HCT116 (cell line): ENCODE measurements at regions not wholly inside any gene's neighbourhood (a gene's known extent, or its start where the extent isn't known, plus 50 kb on each side); places are given as distances from the start of the nearest gene placed in this dataset.
"Not testable (repeated sequence)": the region's sequence is repeated elsewhere in the genome, so short reads cannot be mapped to it uniquely, and the experiment has no call there.

Source experiments
- ATAC-seq: fragments of 200-7000 bp; cut with Tn5 transposase; 2 replicates; pipeline ENCODE4 v1.9.1; 2020; ENCODE audit warnings: mild to moderate bottlenecking, moderate library complexity
- BruUV-seq: library from RNA; stranded (reverse); fragments of 400-500 nt; replicated peaks from 2 replicates; lab custom pipeline; 2021; lab: Mats Ljungman, UMichigan
- CTCF ChIA-PET: fragments of 300-600 bp; sonication (Branson Sonifier 250); formaldehyde crosslinking; loops from one replicate; lab custom pipeline; 2021; ENCODE audit warnings: antibody characterized with exemption; lab: Charles Lee
- POLR2A ChIA-PET: fragments of 300-600, 350-600 bp; sonication (Branson Sonifier 250); formaldehyde crosslinking; loops from one replicate; lab custom pipeline; 2021; ENCODE audit warnings: antibody characterized with exemption; lab: Charles Lee
- RAD21 ChIA-PET, 2 experiments: fragments of 300-600 bp; sonication (Branson Sonifier 250); formaldehyde crosslinking; loops; one replicate each; lab custom pipeline; 2023; ENCODE audit warnings: low total read pairs in 2 of 2; ENCODE audit not compliant: uncharacterized antibody in 2 of 2, unreplicated experiment in 2 of 2, low non-redundant PET in 1 of 2; lab: Charles Lee
- DNase-seq: peaks from one replicate; pipeline ENCODE4 v3.0.0-alpha.2; 2010; ENCODE audit warnings: low read depth, low spot score
- H2AFZ ChIP-seq: fragments of 200-600 bp; shearing (Covaris generic), sonication (generic); 2 replicates; pipeline ENCODE4 v1.6.1; 2017; ENCODE audit warnings: low read depth, mixed run types, mixed read lengths, antibody characterized with exemption, low read length; ENCODE audit not compliant: poor library complexity, severe bottlenecking
- H3K27ac ChIP-seq: 2 replicates; pipeline ENCODE4 v1.5.1; 2012; ENCODE audit warnings: low read depth, low read length
- H3K27me3 ChIP-seq: fragments of 200-600 bp; sonication (generic); 2 replicates; pipeline ENCODE4 v1.6.1; 2016; ENCODE audit warnings: mixed run types, low read length, mixed read lengths; ENCODE audit not compliant: insufficient read depth
- H3K36me3 ChIP-seq, 2 experiments: fragments of 200-500 bp in 1 of 2; fragments of 200-600 bp in 1 of 2; sonication (Bioruptor generic) in 1 of 2; sonication (generic) in 1 of 2; 2 replicates each; pipeline versions ENCODE4 v1.5.1 to v1.6.1; 2014 to 2016; ENCODE audit warnings: low read length in 2 of 2, inconsistent platforms in 1 of 2, mixed read lengths in 1 of 2, mixed run types in 1 of 2; ENCODE audit not compliant: insufficient read depth in 2 of 2, control insufficient read depth in 1 of 2
- H3K4me1 ChIP-seq, 2 experiments: fragments of 200-600 bp in 1 of 2; sonication (generic) in 1 of 2; 2 replicates each; pipeline versions ENCODE4 v1.5.1 to v1.6.1; 2012 to 2017; ENCODE audit warnings: low read length in 2 of 2, inconsistent platforms in 1 of 2, mild to moderate bottlenecking in 1 of 2, mixed read lengths in 1 of 2, mixed run types in 1 of 2, moderate library complexity in 1 of 2; ENCODE audit not compliant: insufficient read depth in 2 of 2, control insufficient read depth in 1 of 2
- H3K4me2 ChIP-seq: fragments of 200-600 bp; sonication (generic); 2 replicates; pipeline ENCODE4 v1.6.1; 2017; ENCODE audit warnings: mixed run types, low read length, mixed read lengths
- H3K4me3 ChIP-seq, 2 experiments: fragments of 200-600 bp in 1 of 2; sonication (generic) in 1 of 2; replicated peaks in 1 of 2; 2 replicates each; pipeline ENCODE4 v1.5.1; 2011 to 2016; ENCODE audit warnings: low read length in 2 of 2, control low read depth in 1 of 2, low read depth in 1 of 2, mild to moderate bottlenecking in 1 of 2, mixed read lengths in 1 of 2, mixed run types in 1 of 2
- H3K79me2 ChIP-seq: fragments of 200-600 bp; sonication (generic); 2 replicates; pipeline ENCODE4 v1.6.1; 2017; ENCODE audit warnings: mild to moderate bottlenecking, mixed run types, low read length, moderate library complexity, mixed read lengths; ENCODE audit not compliant: insufficient read depth
- H3K9ac ChIP-seq: fragments of 200-600 bp; sonication (generic); 2 replicates; pipeline ENCODE4 v1.6.1; 2016; ENCODE audit warnings: low read length, mixed read lengths
- H3K9me2 ChIP-seq: fragments of 200-600 bp; sonication (generic), shearing (Covaris generic); 2 replicates; pipeline ENCODE4 v1.6.1; 2017; ENCODE audit warnings: mixed run types, mild to moderate bottlenecking, moderate library complexity; ENCODE audit not compliant: insufficient read depth
- H3K9me3 ChIP-seq, 2 experiments: fragments of 200-500 bp in 1 of 2; fragments of 200-600 bp in 1 of 2; sonication (Bioruptor generic) in 1 of 2; sonication (generic) in 1 of 2; 2 replicates each; pipeline ENCODE4 v1.6.1; 2014 to 2017; ENCODE audit warnings: low read length in 2 of 2, mixed read lengths in 2 of 2, inconsistent platforms in 1 of 2, low read depth in 1 of 2, mild to moderate bottlenecking in 1 of 2, mixed run types in 1 of 2, moderate library complexity in 1 of 2; ENCODE audit not compliant: control insufficient read depth in 1 of 2, insufficient read depth in 1 of 2
- H4K20me1 ChIP-seq: fragments of 200-600 bp; sonication (generic), shearing (Covaris generic); 2 replicates; pipeline ENCODE4 v1.6.1; 2017; ENCODE audit warnings: mixed run types, mild to moderate bottlenecking, moderate library complexity; ENCODE audit not compliant: insufficient read depth
- CBX3 ChIP-seq: IDR thresholded peaks from 2 replicates; pipeline ENCODE4 v1.6.1; 2012; ENCODE audit warnings: low read depth
- ELF1 ChIP-seq: IDR thresholded peaks from 2 replicates; pipeline ENCODE4 v1.6.1; 2012; ENCODE audit warnings: low read depth, borderline replicate concordance
- EZH2 ChIP-seq: fragments of 200-600 bp; sonication (generic); IDR thresholded peaks from 2 replicates; pipeline ENCODE4 v1.6.1; 2017; ENCODE audit warnings: antibody characterized with exemption, mixed run types
- FOSL1 ChIP-seq: IDR thresholded peaks from 2 replicates; pipeline ENCODE4 v1.6.1; 2012; ENCODE audit warnings: low read depth
- JUND ChIP-seq: IDR thresholded peaks from 2 replicates; pipeline ENCODE4 v1.6.1; 2012
- POLR2AphosphoS5 ChIP-seq: IDR thresholded peaks from 2 replicates; pipeline ENCODE4 v1.6.1; 2011; ENCODE audit warnings: mild to moderate bottlenecking, low read depth, low read length, moderate library complexity
- RAD21 ChIP-seq: IDR thresholded peaks from 2 replicates; pipeline ENCODE4 v1.6.1; 2012; ENCODE audit warnings: low read depth, mild to moderate bottlenecking
- TCF7L2 ChIP-seq: IDR thresholded peaks from 2 replicates; pipeline ENCODE4 v1.7.0; 2011; ENCODE audit warnings: borderline replicate concordance, inconsistent platforms; ENCODE audit not compliant: insufficient read depth, insufficient read length; ENCODE audit errors: extremely low read depth
- YY1 ChIP-seq: IDR thresholded peaks from 2 replicates; pipeline ENCODE4 v1.6.1; 2011; ENCODE audit warnings: low read length, low read depth, moderate library complexity, mild to moderate bottlenecking; ENCODE audit not compliant: insufficient replicate concordance; ENCODE audit errors: extremely low read depth
- ZNF274 ChIP-seq: fragments of 200-500 bp; sonication (Bioruptor generic); IDR thresholded peaks from 2 replicates; pipeline ENCODE4 v1.6.1; 2014; ENCODE audit warnings: mild to moderate bottlenecking, low read depth, low read length, inconsistent platforms
- intact Hi-C: fragments of 100-400 bp; cut with micrococcal nuclease; formaldehyde crosslinking; loops from 2 replicates; pipeline ENCODE4 v1.10.0; 2022
- TF ChIP-seq, protein P1 (sequence below): IDR thresholded peaks from 2 replicates; pipeline ENCODE4 v1.6.1; 2012

GRCh38 chrX:50967736-50968135 lies 57.2 kb downstream of the BMP15 start:
- no peak for DNase-seq
- no peak for ATAC-seq

GRCh38 chrX:50968871-50969635 lies 58.5 kb downstream of the BMP15 start:
- intact Hi-C loops, H4K20me1 ChIP-seq, RAD21 ChIA-PET, DNase-seq, H3K4me2 ChIP-seq, POLR2A ChIA-PET, H3K27me3 ChIP-seq, H3K9ac ChIP-seq, H3K9me3 ChIP-seq, H3K27ac ChIP-seq, BruUV-seq, H3K79me2 ChIP-seq, CTCF ChIA-PET, H3K36me3 ChIP-seq, H3K4me3 ChIP-seq, H3K9me2 ChIP-seq, ATAC-seq, H2AFZ ChIP-seq, H3K4me1 ChIP-seq: not testable (repeated sequence)

More at GRCh38 chrX:50967736-50968135, 57.2 kb downstream of the BMP15 start:
- H3K4me3 ChIP-seq, result no peak overlapping the region
- intact Hi-C loops, result no loop called here
- TF ChIP-seq ZNF274 (no peak), YY1 (no peak), RAD21 (no peak), CBX3 (no peak), POLR2AphosphoS5 (no peak), ELF1 (no peak), EZH2 (no peak), TCF7L2 (no peak), JUND (no peak), FOSL1 (no peak)
- TF ChIP-seq, protein P1, sequence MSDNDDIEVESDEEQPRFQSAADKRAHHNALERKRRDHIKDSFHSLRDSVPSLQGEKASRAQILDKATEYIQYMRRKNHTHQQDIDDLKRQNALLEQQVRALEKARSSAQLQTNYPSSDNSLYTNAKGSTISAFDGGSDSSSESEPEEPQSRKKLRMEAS, result no peak
- TF ChIP-seq, all 23 proteins: peak for 0
- Histone ChIP-seq H3K9me2 (no peaks in the 10 kb centered on the region), H3K79me2 (no peaks in the 10 kb centered on the region), H3K4me2 (no peak overlapping the region), H3K27ac (no peak overlapping the region), H3K4me1 (no peaks in the 10 kb centered on the region), H3K9ac (no peak overlapping the region), H3K9me3 (no peaks in the 10 kb centered on the region), H3K36me3 (no peaks in the 10 kb centered on the region), H4K20me1 (no peaks in the 10 kb centered on the region), H3K27me3 (no peaks in the 10 kb centered on the region), H2AFZ (no peak overlapping the region)
- ChIA-PET RAD21 (no interaction called here), POLR2A (no interaction called here), CTCF (no interaction called here)
- BruUV-seq, result no TSS peak
